Gastroesophageal sphincter (tissue), 3 donors: ENCODE measurements at regions not wholly inside any gene's neighbourhood (a gene's known extent, or its start where the extent isn't known, plus 50 kb on each side); places are given as distances from the start of the nearest gene placed in this dataset.

Experiments used
- CTCF ChIP-seq, 4 experiments: fragments of 200-600 bp in 2 of 4; fragments of 450-650 bp in 2 of 4; sonication (generic) in 1 of 4; IDR thresholded peaks; one replicate each; pipeline ENCODE4 v1.5.1; 2017 to 2019; ENCODE audit warnings: antibody characterized with exemption in 4 of 4, mild to moderate bottlenecking in 2 of 4, moderate library complexity in 2 of 4
- EP300 ChIP-seq: sonication (generic); formaldehyde crosslinking; IDR thresholded peaks from one replicate; pipeline ENCODE4 v1.6.1; 2017; ENCODE audit warnings: antibody characterized with exemption, mild to moderate bottlenecking

- TF ChIP-seq CTCF (IDR thresholded peaks at IDR 0.05) (no peak), EP300 (no peak)
Observed at GRCh38 chr6:156102129-156102528, 646.5 kb upstream of the NOX3 start.
